VCaP (cell line): ENCODE measurements at regions not wholly inside any gene's neighbourhood (a gene's known extent, or its start where the extent isn't known, plus 50 kb on each side); places are given as distances from the start of the nearest gene placed in this dataset.

Experiments used
- H3K27ac ChIP-seq: fragments of 450-650 bp; 2 replicates; pipeline ENCODE4 v1.5.1; 2017
- CTCF ChIP-seq: fragments of 450-650 bp; conservative IDR thresholded peaks from 2 replicates; pipeline ENCODE4 v1.5.1; 2017; ENCODE audit warnings: mild to moderate bottlenecking, moderate library complexity

- H3K27ac ChIP-seq: no peak overlapping the region
- TF ChIP-seq CTCF: no peak
These were observed 204.0 kb downstream of the AHR start for GRCh38 chr7:17502213-17503060.

- no peak overlapping the region for H3K27ac ChIP-seq
- no peak for TF ChIP-seq CTCF
These were observed 207.6 kb downstream of the AHR start for GRCh38 chr7:17506095-17506494.

- H3K27ac ChIP-seq: no peak overlapping the region
- no peak for TF ChIP-seq CTCF
These were observed 208.1 kb downstream of the AHR start for GRCh38 chr7:17506596-17506995.

DNA sequence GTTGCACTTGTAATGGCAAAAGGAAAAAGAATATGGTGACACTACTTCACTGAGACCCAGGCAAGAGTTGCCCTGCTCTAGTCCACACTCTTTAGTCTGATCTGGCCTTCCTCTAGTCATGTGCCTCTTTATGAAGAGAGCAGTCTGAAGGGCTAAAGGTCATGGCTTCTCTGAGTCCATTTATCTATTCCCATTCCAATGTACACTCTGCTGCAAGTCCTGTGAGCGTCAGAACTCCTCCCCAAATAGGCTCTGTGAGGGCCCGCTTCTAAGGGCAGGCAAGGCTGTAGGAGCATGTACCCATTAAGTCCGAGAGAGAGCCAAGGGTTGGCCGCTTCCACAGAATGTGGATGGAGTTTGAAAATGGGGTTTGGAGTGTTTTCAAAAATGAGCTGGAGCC lies 209.3 kb downstream of the AHR start:
- no peak for TF ChIP-seq CTCF
- no peak overlapping the region for H3K27ac ChIP-seq

- TF ChIP-seq CTCF: no peak
- no peak overlapping the region for H3K27ac ChIP-seq
These were observed 213.8 kb downstream of the AHR start for GRCh38 chr7:17512181-17512675.

DNA sequence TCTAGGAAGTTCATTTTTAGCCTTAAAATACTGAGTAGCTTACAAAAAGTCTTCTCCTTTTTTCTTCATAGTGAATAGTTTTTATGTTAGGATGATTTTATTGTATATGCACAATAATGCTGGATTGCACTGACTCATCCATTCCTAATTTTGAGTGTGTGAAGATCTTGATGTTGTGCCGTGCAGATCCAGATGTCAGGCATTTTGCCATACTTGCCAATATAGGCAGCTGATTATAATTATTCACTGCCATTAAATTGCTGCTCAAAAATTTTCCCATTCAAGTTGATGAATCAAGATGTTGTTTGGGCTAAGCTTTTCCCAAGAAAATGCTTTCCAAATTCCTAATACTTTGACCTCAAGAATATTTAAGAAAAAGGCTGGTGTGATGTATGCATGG lies 218.3 kb downstream of the AHR start:
- TF ChIP-seq CTCF: no peak

GRCh38 chr7:17520941-17521340 lies 222.5 kb downstream of the AHR start:
- no peak for TF ChIP-seq CTCF
- no peak overlapping the region for H3K27ac ChIP-seq

More for the DNA sequence above, 218.3 kb downstream of the AHR start:
- no peak overlapping the region for H3K27ac ChIP-seq
